Astrocyte of the cerebellum (primary cell): ENCODE measurements at regions not wholly inside any gene's neighbourhood (a gene's known extent, or its start where the extent isn't known, plus 50 kb on each side); places are given as distances from the start of the nearest gene placed in this dataset.

ENCODE experiments used
- DNase-seq: peaks from one replicate; pipeline ENCODE4 v3.0.0-alpha.2; 2011; ENCODE audit warnings: low read depth
- H3K4me3 ChIP-seq: 2 replicates; pipeline ENCODE4 v1.5.1; 2011; ENCODE audit warnings: mild to moderate bottlenecking, low read depth, low read length, moderate library complexity
- in situ Hi-C: cut with HindIII; loops from 2 replicates; pipeline ENCODE4 v1.10.0; 2017; ENCODE audit warnings: low sequenced_read_pairs
- TF ChIP-seq, protein P1 (sequence below): IDR thresholded peaks from 2 replicates; pipeline ENCODE4 v1.5.1; 2012; ENCODE audit warnings: low read length, low read depth, moderate library complexity, mild to moderate bottlenecking; ENCODE audit errors: missing control alignments

DNA sequence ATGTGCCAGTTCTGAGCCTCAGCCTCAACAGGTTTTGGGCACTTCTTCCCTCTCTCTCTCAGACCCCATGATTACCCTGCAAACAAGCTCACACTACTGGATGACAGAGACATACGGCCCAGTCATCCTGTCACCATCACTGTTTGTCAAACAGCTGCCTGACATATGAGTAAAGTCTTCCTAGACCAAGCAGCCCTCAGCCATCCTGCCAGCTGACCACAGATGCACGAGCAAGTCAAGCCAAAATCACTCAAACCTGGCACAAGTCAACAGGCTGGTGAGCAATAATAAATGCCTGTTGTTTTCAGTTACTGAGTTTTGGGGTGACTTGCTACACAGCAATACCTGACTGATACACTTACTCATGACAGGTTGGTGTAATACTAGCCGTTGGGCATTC, 75.5 kb upstream of the KLF7 start:
- no peak for DNase-seq
- no peak overlapping the region for H3K4me3 ChIP-seq
- TF ChIP-seq, protein P1, sequence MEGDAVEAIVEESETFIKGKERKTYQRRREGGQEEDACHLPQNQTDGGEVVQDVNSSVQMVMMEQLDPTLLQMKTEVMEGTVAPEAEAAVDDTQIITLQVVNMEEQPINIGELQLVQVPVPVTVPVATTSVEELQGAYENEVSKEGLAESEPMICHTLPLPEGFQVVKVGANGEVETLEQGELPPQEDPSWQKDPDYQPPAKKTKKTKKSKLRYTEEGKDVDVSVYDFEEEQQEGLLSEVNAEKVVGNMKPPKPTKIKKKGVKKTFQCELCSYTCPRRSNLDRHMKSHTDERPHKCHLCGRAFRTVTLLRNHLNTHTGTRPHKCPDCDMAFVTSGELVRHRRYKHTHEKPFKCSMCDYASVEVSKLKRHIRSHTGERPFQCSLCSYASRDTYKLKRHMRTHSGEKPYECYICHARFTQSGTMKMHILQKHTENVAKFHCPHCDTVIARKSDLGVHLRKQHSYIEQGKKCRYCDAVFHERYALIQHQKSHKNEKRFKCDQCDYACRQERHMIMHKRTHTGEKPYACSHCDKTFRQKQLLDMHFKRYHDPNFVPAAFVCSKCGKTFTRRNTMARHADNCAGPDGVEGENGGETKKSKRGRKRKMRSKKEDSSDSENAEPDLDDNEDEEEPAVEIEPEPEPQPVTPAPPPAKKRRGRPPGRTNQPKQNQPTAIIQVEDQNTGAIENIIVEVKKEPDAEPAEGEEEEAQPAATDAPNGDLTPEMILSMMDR: no peak
- in situ Hi-C loops: no loop called here

DNA sequence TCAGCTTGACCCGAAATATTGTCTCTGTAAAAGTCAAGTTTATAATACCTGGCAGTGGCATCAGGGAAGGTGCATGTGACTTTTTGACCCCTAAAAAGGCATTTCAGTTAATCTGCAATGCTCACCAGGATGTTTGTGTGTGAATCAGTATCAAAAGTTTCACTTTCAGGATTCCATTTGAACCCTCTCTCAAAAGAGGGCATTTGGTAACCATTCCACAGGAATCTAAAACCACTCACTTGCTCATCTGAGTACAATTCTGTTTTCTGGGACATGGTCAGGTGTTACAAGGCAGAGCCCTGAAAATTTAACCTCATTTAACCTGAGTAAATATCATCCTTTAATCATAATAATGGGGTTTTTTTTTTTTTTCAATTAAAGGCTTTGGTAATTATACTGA, 77.9 kb upstream of the KLF7 start:
- TF ChIP-seq, protein P1: no peak
- no peak overlapping the region for H3K4me3 ChIP-seq
- DNase-seq: no peak
- in situ Hi-C loops: no loop called here

DNA sequence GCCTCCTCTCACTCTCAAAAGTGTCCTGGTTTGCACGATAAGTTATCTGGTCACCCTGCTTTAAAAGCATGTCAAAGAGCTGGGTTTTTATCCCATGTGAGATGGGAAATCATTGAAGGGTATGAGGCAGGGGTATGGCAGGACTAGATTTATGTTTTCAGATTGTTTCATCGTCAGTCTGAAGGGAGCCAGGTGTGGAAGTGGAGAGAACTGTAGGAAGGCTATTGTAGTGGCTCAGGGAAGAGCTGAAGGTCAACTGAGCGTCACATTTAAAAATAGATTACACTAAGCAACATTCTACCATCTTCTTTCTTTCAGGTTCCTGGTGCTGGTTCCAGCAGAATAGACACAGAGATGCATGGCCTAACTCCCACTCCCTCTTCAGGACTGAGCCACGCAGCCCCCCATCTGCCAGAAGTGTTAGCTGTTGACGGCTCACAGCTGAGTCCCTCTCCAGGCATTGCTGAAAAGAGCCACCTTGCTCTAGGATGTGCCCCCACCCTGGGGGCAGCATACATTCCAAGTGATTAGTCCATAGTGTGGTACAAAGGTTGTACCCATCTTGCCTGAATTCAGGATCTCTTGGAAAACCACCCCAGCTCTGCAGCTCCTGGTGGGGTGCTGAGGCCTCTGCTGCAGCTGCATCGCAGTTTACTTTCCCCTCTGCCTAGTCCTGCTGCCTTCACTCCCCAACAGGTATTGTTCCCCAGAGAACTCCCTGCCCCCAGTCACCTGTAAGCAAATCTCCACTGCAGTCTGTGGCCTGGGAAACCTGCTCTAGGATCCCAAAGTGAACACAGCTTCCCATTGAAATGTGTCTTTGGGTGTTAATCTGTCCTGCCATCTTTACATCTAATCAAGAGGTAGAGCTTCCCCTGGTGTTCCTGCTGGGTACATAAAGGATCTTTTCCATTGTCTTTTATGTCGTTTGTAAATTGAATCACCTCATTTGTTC, 79.5 kb upstream of the KLF7 start:
- H3K4me3 ChIP-seq: no peak overlapping the region
- DNase-seq: no peak
- TF ChIP-seq, protein P1: no peak
- in situ Hi-C loops: no loop called here

DNA sequence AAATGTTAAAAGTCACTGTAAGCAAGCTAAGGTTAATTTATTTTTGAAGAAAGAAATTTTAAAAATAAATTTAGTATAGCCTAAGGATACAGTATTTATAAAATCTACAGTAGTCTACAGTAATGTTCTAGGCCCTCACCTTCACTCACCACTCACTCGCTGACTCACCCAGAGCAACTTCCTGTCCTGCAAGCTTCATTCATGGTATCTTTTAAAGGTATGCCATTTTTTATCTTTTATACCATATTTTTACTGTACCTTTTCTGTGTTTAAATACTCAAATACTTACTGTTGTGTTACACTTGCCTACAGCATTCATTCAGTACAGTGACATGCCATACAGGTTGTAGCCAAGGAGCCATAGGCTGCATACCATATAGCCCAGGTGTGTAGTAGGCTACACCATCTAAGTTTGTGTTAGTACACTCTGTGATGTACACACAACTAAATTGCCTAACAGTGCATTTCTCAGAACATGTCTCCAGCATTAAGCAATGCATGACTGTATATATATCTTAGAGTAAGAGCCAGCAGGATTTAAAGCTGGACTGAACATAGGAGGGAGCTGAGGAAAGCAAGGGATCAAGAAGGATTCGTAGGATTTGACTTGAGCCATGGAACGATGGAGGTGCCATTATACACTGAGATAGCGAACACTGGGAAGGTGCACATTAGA, 83.1 kb upstream of the KLF7 start:
- TF ChIP-seq, protein P1: no peak
- in situ Hi-C loops: no loop called here

DNA sequence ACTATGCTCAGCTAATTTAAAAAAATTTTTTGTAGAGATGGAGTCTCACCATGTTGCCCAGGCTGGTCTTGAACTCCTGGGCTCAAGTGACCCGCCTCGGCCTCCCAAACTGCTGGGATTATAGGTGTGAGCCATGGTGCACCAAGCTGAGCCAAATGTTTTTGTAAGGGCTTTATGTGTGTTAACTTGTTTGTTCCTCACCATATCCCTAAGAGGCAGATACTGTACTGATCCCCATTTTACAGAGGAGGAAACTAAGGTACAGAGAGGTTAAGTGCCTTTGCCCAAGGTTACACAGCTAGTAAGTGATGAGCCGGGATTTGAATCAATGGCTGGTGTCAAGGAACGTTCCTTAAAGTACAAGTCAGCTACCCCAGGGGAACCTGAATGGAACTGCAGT, 85.3 kb upstream of the KLF7 start:
- in situ Hi-C loops: no loop called here
- no peak overlapping the region for H3K4me3 ChIP-seq
- TF ChIP-seq, protein P1: no peak
- no peak for DNase-seq

More for the DNA sequence above, 83.1 kb upstream of the KLF7 start:
- no peak overlapping the region for H3K4me3 ChIP-seq
- no peak for DNase-seq

DNA sequence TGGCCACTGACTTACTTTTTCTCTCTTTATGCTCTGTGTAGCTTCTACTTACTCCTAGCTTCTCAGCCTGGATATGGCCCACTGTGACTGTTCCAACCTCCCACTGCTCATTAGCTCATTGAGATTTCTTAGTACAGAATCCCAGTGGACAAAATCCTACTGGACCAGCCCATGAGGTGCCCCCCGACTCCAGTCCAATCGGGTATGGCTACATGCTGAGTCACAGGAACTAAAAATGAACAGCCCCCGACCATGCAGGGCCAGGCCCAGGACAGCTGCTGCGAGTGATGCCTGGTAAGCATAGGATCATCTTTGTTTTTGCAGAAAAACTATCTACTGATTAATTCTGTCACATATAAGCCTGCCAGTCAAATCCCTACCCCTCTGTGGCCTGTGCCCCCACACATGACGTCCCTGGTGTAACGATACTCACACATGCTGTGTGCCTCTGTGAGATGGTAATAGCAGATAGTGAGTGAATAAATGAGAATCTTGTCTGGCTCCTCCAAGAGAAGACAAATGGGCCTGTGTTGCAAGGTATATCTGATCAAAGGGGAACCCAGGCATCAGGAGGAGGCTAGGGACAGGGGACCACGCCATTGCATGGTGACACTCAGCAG, 85.9 kb upstream of the KLF7 start:
- DNase-seq: no peak
- in situ Hi-C loops: no loop called here
- no peak overlapping the region for H3K4me3 ChIP-seq
- TF ChIP-seq, protein P1: no peak
